ENCODE measurements at regions not wholly inside any gene's neighbourhood (a gene's known extent, or its start where the extent isn't known, plus 50 kb on each side); places are given as distances from the start of the nearest gene placed in this dataset.

DNA sequence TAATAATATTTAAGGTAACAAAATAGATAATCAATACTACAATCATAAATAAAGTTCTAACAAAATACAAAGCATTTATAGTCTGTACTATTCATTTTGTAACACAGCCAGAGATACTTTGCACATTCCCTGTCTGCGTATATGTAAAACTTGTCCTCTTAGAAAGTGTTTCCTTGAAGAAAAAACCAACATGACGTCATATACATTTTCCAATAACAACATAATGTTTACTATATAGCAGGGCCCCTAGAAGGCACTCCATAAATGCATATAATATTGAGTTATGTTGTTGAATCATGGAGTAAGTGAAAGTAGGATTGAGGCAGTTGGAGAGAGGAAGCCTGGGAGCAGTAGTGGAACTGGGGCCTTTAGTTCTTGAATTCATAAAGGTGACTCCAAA, 371.4 kb upstream of the HTR2A start:
- intact Hi-C loops (cut with micrococcal nuclease) = no loop called here
- WGBS (ENCODE audit: insufficient coverage) = 100% methylated on average over 1 of the region's 2 CpGs
- Mint-ChIP-seq H3K4me1 (no peaks in the 10 kb centered on the region), H3K27ac (no peak overlapping the region), H3K9me3 (peaks cover 3 to 10% of the 10 kb centered on the region in 2 donors), H3K36me3 (no peaks in the 10 kb centered on the region), H3K27me3 (ENCODE audit: low read depth in 2 of 2) (no peaks in the 10 kb centered on the region), H3K4me3 (no peak overlapping the region)
- Histone ChIP-seq H3K27me3 (ENCODE audit: control insufficient read depth, insufficient read depth, low read length) (no peaks in the 10 kb centered on the region), H3K4me1 (ENCODE audit: control insufficient read depth, insufficient read depth, low read length) (no peaks in the 10 kb centered on the region), H3K4me3 (ENCODE audit: low read length) (no peak overlapping the region), H3K27ac (ENCODE audit: low read length) (no peak overlapping the region), H3K36me3 (ENCODE audit: control insufficient read depth, insufficient read depth, low read length) (no peaks in the 10 kb centered on the region), H3K9me3 (ENCODE audit: control insufficient read depth, insufficient read depth, low read length) (no peaks in the 10 kb centered on the region)
- ATAC-seq (no peak), DNase-seq (no peak)
- TF ChIP-seq, protein P1, sequence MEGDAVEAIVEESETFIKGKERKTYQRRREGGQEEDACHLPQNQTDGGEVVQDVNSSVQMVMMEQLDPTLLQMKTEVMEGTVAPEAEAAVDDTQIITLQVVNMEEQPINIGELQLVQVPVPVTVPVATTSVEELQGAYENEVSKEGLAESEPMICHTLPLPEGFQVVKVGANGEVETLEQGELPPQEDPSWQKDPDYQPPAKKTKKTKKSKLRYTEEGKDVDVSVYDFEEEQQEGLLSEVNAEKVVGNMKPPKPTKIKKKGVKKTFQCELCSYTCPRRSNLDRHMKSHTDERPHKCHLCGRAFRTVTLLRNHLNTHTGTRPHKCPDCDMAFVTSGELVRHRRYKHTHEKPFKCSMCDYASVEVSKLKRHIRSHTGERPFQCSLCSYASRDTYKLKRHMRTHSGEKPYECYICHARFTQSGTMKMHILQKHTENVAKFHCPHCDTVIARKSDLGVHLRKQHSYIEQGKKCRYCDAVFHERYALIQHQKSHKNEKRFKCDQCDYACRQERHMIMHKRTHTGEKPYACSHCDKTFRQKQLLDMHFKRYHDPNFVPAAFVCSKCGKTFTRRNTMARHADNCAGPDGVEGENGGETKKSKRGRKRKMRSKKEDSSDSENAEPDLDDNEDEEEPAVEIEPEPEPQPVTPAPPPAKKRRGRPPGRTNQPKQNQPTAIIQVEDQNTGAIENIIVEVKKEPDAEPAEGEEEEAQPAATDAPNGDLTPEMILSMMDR (IDR thresholded peaks at IDR 0.05) = no peak

DNA sequence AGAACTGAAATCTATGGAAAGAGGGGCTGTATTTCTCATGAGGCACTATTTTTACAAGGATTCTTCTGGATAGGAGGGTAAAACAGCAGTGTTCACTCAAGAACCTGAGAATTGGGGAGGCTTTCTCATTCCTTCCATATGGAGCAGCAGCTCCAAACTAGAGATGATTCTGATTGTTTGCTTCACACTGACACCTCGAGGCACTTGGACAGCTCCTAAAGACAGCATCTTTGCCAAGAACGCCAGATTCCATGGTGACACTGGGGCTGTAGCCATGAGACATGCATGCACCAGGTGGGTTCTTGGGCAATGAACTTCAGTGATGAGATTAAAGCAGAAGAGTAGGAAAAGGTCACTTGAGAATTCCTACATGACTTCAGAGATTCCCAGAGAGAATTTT, 361.5 kb upstream of the HTR2A start:
- Mint-ChIP-seq H3K9me3 (peaks cover 0 to 3% of the 10 kb centered on the region in 2 donors), H3K4me3 (no peak overlapping the region), H3K27me3 (ENCODE audit: low read depth in 2 of 2) (no peaks in the 10 kb centered on the region), H3K27ac (no peak overlapping the region), H3K4me1 (no peaks in the 10 kb centered on the region), H3K36me3 (no peaks in the 10 kb centered on the region)
- Histone ChIP-seq H3K27me3 (ENCODE audit: control insufficient read depth, insufficient read depth, low read length) (no peaks in the 10 kb centered on the region), H3K4me1 (ENCODE audit: control insufficient read depth, insufficient read depth, low read length) (no peaks in the 10 kb centered on the region), H3K9me3 (ENCODE audit: control insufficient read depth, insufficient read depth, low read length) (no peaks in the 10 kb centered on the region), H3K4me3 (ENCODE audit: low read length) (no peak overlapping the region), H3K27ac (ENCODE audit: low read length) (no peak overlapping the region), H3K36me3 (ENCODE audit: control insufficient read depth, insufficient read depth, low read length) (no peaks in the 10 kb centered on the region)
- 73% methylated on average over 2 of the region's 2 CpGs for WGBS (ENCODE audit: insufficient coverage)
- DNase-seq (no peak), ATAC-seq (no peak)
- intact Hi-C loops (cut with micrococcal nuclease) = no loop called here
- TF ChIP-seq, protein P1 (IDR thresholded peaks at IDR 0.05) = no peak

DNA sequence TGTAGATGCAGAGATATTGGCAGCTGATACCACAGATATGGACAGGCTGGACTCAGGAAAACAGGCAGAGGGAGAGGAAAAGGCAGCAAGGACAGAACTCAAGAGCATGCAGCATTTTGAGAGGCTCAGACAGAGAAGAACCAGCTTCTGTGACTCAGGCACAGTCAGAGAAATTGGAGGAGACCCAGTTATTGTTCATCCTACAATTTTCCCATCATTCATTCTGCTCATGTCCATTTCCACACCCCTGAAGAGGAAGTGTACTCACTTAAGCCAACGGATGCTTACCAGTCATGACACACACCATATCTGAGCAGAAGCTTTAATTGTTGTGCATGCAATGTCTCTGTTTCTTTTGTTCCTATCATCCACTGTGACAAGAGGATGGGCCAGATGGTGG, 359.8 kb upstream of the HTR2A start:
- H3K36me3 Mint-ChIP-seq = no peaks in the 10 kb centered on the region
- no peaks in the 10 kb centered on the region for H3K27me3 ChIP-seq (ENCODE audit: control insufficient read depth, insufficient read depth, low read length)
- TF ChIP-seq, protein P1 (IDR thresholded peaks at IDR 0.05) = no peak
- H3K9me3 ChIP-seq (ENCODE audit: control insufficient read depth, insufficient read depth, low read length) = no peaks in the 10 kb centered on the region
- H3K4me1 Mint-ChIP-seq = no peaks in the 10 kb centered on the region
- DNase-seq = no peak
- no peaks in the 10 kb centered on the region for H3K27me3 Mint-ChIP-seq (ENCODE audit: low read depth in 2 of 2)
- H3K9me3 Mint-ChIP-seq = peaks cover 0 to 5% of the 10 kb centered on the region in 2 donors
- H3K4me3 ChIP-seq (ENCODE audit: low read length) = no peak overlapping the region
- intact Hi-C loops (cut with micrococcal nuclease) = no loop called here
- no peak overlapping the region for H3K4me3 Mint-ChIP-seq
- no peak for ATAC-seq
- no peaks in the 10 kb centered on the region for H3K4me1 ChIP-seq (ENCODE audit: control insufficient read depth, insufficient read depth, low read length)
- no peak overlapping the region for H3K27ac ChIP-seq (ENCODE audit: low read length)
- no peak overlapping the region for H3K27ac Mint-ChIP-seq
- 73% methylated on average over 1 of the region's 1 CpG for WGBS (ENCODE audit: insufficient coverage)
- no peaks in the 10 kb centered on the region for H3K36me3 ChIP-seq (ENCODE audit: control insufficient read depth, insufficient read depth, low read length)

DNA sequence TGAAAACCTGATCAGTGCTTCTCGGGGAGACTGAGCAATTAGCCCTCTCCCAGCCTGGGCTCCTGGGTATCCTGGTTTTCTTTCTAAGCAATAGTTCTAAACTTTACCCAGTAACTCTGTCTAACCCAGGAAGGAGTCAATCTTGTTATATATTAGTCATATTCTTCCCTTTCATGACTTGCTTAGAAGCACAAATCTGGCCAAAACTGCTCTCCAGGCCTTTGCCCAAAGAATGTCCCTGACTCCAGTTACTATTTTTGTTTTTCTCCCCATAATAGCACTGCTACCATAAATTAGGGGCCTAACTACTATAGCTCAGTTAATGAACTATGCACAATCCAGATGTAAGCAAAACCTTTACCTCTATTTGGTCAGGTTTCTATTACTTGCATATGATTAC, 355.8 kb upstream of the HTR2A start:
- no peaks in the 10 kb centered on the region for H3K36me3 ChIP-seq (ENCODE audit: control insufficient read depth, insufficient read depth, low read length)
- no peak overlapping the region for H3K4me3 ChIP-seq (ENCODE audit: low read length)
- no peak overlapping the region for H3K27ac ChIP-seq (ENCODE audit: low read length)
- no peaks in the 10 kb centered on the region for H3K27me3 ChIP-seq (ENCODE audit: control insufficient read depth, insufficient read depth, low read length)
- no peaks in the 10 kb centered on the region for H3K4me1 Mint-ChIP-seq
- ATAC-seq (no peak), DNase-seq (no peak)
- 84% methylated on average over 1 of the region's 1 CpG for WGBS (ENCODE audit: insufficient coverage)
- H3K36me3 Mint-ChIP-seq = no peaks in the 10 kb centered on the region
- H3K27me3 Mint-ChIP-seq (ENCODE audit: low read depth in 2 of 2) = no peaks in the 10 kb centered on the region
- H3K9me3 Mint-ChIP-seq = peaks cover 2% of the 10 kb centered on the region in 2 donors
- H3K27ac Mint-ChIP-seq = no peak overlapping the region
- H3K4me3 Mint-ChIP-seq = no peak overlapping the region
- TF ChIP-seq, protein P1 (IDR thresholded peaks at IDR 0.05) = no peak
- H3K9me3 ChIP-seq (ENCODE audit: control insufficient read depth, insufficient read depth, low read length) = no peaks in the 10 kb centered on the region
- intact Hi-C loops (cut with micrococcal nuclease) = loop anchor here (5.0 kb wide), 1 partner anchor 120 kb away; no protein-coding TSS in a partner anchor
- H3K4me1 ChIP-seq (ENCODE audit: control insufficient read depth, insufficient read depth, low read length) = no peaks in the 10 kb centered on the region
